ENCODE measurements at regions not wholly inside any gene's neighbourhood (a gene's known extent, or its start where the extent isn't known, plus 50 kb on each side); places are given as distances from the start of the nearest gene placed in this dataset.

DNA sequence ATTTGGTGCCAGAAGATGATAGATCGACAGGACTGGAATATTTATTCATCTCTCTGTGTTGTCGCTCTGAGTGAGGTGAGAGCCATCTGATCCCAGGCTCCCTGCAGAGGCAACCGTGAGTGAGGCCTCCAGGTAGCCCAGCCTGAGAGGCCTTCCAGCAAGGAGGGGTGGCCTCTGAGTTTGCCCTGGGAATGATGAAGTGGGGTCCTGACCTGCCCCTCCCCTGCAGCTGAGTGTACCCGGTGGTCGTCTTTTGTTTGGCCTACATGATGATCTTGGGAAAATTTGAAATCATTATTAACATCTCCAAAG lies 86.4 kb downstream of the CBLN1 start:
- DNase-seq (no peak), ATAC-seq (ENCODE audit: low read depth) (no peak)
- POLR2A ChIA-PET = no interaction called here
- Mint-ChIP-seq H3K27me3 (no peaks in the 10 kb centered on the region), H3K4me1 (no peaks in the 10 kb centered on the region), H3K4me3 (no peak overlapping the region), H3K27ac (no peak overlapping the region), H3K9me3 (ENCODE audit: insufficient read depth) (no peaks in the 10 kb centered on the region)
- Histone ChIP-seq H3K4me1 (ENCODE audit: control insufficient read depth in 2 of 2, insufficient read depth in 2 of 2, low read length in 2 of 2) (no peaks in the 10 kb centered on the region), H3K4me2 (replicated peaks; ENCODE audit: low read depth, low read length, poor library complexity, severe bottlenecking) (no peak overlapping the region), H3K36me3 (replicated peaks in 1 of 2; ENCODE audit: control extremely low read depth in 1 of 2, control insufficient read depth in 1 of 2, extremely low read depth in 1 of 2, insufficient read depth in 2 of 2, low read length in 1 of 2) (no peaks in the 10 kb centered on the region), H3K4me3 (ENCODE audit: control extremely low read depth in 1 of 5, extremely low read depth in 1 of 5, insufficient read depth in 1 of 5, low read depth in 2 of 5, low read length in 4 of 5) (no peak overlapping the region), H3K27me3 (replicated peaks in 1 of 4; ENCODE audit: control extremely low read depth in 1 of 4, control insufficient read depth in 3 of 4, insufficient read depth in 4 of 4, low read length in 3 of 4) (no peaks in the 10 kb centered on the region), H3K27ac (ENCODE audit: low read length in 2 of 2) (no peak overlapping the region), H3K9ac (ENCODE audit: low read length) (no peak overlapping the region), H3K9me3 (ENCODE audit: control extremely low read depth in 1 of 3, control insufficient read depth in 2 of 3, insufficient read depth in 1 of 3, low read length in 2 of 3) (peaks cover 0 to 10% (median 0%) of the 10 kb centered on the region in 3 donors), H3K79me2 (ENCODE audit: control insufficient read depth, insufficient read depth, low read length) (no peaks in the 10 kb centered on the region), H4K20me1 (ENCODE audit: control insufficient read depth, insufficient read depth, low read length, poor library complexity, severe bottlenecking) (no peaks in the 10 kb centered on the region), H2AFZ (ENCODE audit: insufficient read depth, low read depth, low read length, poor library complexity, severe bottlenecking) (no peak overlapping the region)
- intact Hi-C loops (cut with micrococcal nuclease) = no loop called here
- CTCF ChIA-PET = no interaction called here
- 70% methylated on average over 5 of the region's 5 CpGs for WGBS (ENCODE audit: insufficient coverage)
- TF ChIP-seq, protein P1, sequence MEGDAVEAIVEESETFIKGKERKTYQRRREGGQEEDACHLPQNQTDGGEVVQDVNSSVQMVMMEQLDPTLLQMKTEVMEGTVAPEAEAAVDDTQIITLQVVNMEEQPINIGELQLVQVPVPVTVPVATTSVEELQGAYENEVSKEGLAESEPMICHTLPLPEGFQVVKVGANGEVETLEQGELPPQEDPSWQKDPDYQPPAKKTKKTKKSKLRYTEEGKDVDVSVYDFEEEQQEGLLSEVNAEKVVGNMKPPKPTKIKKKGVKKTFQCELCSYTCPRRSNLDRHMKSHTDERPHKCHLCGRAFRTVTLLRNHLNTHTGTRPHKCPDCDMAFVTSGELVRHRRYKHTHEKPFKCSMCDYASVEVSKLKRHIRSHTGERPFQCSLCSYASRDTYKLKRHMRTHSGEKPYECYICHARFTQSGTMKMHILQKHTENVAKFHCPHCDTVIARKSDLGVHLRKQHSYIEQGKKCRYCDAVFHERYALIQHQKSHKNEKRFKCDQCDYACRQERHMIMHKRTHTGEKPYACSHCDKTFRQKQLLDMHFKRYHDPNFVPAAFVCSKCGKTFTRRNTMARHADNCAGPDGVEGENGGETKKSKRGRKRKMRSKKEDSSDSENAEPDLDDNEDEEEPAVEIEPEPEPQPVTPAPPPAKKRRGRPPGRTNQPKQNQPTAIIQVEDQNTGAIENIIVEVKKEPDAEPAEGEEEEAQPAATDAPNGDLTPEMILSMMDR (IDR thresholded peaks at IDR 0.05) = no peak
- no peak for TF ChIP-seq EZH2 (IDR thresholded peaks at IDR 0.05; ENCODE audit: borderline replicate concordance, insufficient read depth, low read depth, low read length, poor library complexity, severe bottlenecking)

DNA sequence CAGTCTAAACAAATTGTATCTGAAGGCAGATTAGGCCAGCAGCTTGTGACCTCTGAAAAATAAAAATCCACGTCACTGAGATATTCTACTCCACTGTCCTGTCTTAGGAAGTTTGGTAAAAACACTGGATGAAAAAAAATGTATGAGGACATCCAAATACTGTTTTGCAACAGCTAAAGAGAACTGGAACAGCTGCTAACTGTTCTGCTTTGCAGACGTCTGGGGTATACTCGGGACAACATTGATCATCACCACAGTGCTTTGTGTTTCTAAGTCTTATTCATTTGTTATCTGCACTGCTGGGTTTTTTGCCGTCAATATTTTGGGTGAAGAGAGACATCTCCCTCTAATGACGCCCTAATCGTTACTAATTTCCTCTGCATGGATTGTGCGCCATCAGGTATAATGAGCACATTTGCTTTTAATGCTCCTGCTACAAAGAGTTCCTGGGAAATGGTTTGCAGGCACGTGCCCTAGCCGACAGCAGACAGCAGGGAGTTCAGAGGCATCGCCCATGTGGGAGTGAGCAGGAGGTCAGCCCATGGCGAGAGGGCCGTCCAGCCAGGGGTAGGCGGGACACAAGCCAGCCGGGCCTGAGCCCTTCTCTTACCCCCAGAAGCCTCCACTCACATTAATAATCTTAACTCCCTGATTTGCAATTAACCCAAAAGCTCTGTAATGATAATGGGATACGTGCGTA lies 87.0 kb downstream of the CBLN1 start:
- H3K9me3 Mint-ChIP-seq (ENCODE audit: insufficient read depth) = peaks cover 2% of the 10 kb centered on the region
- Histone ChIP-seq H3K4me3 (ENCODE audit: control extremely low read depth in 1 of 5, extremely low read depth in 1 of 5, insufficient read depth in 1 of 5, low read depth in 2 of 5, low read length in 4 of 5) (no peak overlapping the region), H3K27ac (ENCODE audit: low read length in 2 of 2) (no peak overlapping the region), H3K9me3 (ENCODE audit: control extremely low read depth in 1 of 3, control insufficient read depth in 2 of 3, insufficient read depth in 1 of 3, low read length in 2 of 3) (peaks cover 0 to 8% (median 0%) of the 10 kb centered on the region in 3 donors), H3K27me3 (replicated peaks in 1 of 4; ENCODE audit: control extremely low read depth in 1 of 4, control insufficient read depth in 3 of 4, insufficient read depth in 4 of 4, low read length in 3 of 4) (no peaks in the 10 kb centered on the region), H3K79me2 (ENCODE audit: control insufficient read depth, insufficient read depth, low read length) (no peaks in the 10 kb centered on the region), H3K4me1 (ENCODE audit: control insufficient read depth in 2 of 2, insufficient read depth in 2 of 2, low read length in 2 of 2) (no peaks in the 10 kb centered on the region), H3K36me3 (replicated peaks in 1 of 2; ENCODE audit: control extremely low read depth in 1 of 2, control insufficient read depth in 1 of 2, extremely low read depth in 1 of 2, insufficient read depth in 2 of 2, low read length in 1 of 2) (no peaks in the 10 kb centered on the region), H2AFZ (ENCODE audit: insufficient read depth, low read depth, low read length, poor library complexity, severe bottlenecking) (no peak overlapping the region), H4K20me1 (ENCODE audit: control insufficient read depth, insufficient read depth, low read length, poor library complexity, severe bottlenecking) (no peaks in the 10 kb centered on the region), H3K4me2 (replicated peaks; ENCODE audit: low read depth, low read length, poor library complexity, severe bottlenecking) (no peak overlapping the region), H3K9ac (ENCODE audit: low read length) (no peak overlapping the region)
- TF ChIP-seq, protein P1 (IDR thresholded peaks at IDR 0.05) = no peak
- TF ChIP-seq EZH2 (IDR thresholded peaks at IDR 0.05; ENCODE audit: borderline replicate concordance, insufficient read depth, low read depth, low read length, poor library complexity, severe bottlenecking) = no peak
- no peaks in the 10 kb centered on the region for H3K4me1 Mint-ChIP-seq
- WGBS (ENCODE audit: insufficient coverage) = 42% methylated on average over 4 of the region's 16 CpGs
- ChIA-PET CTCF (no interaction called here), POLR2A (no interaction called here)
- no peaks in the 10 kb centered on the region for H3K27me3 Mint-ChIP-seq
- no peak overlapping the region for H3K4me3 Mint-ChIP-seq
- ATAC-seq (ENCODE audit: low read depth) (no peak), DNase-seq (no peak)
- intact Hi-C loops (cut with micrococcal nuclease) = no loop called here
- H3K27ac Mint-ChIP-seq = no peak overlapping the region

Measured in B cell (primary cell).